H1 (cell line): ENCODE measurements at regions not wholly inside any gene's neighbourhood (a gene's known extent, or its start where the extent isn't known, plus 50 kb on each side); places are given as distances from the start of the nearest gene placed in this dataset.

Experiments used
- CTCF ChIA-PET: fragments of 300-600 bp; sonication (Branson Sonifier 250); formaldehyde crosslinking; loops from one replicate; lab custom pipeline; 2021; ENCODE audit not compliant: partially characterized antibody; lab: Charles Lee
- POLR2A ChIA-PET: fragments of 300-600 bp; sonication (Branson Sonifier 250); formaldehyde crosslinking; loops from one replicate; lab custom pipeline; 2021; ENCODE audit warnings: inconsistent platforms; ENCODE audit not compliant: partially characterized antibody; lab: Charles Lee
- DNase-seq, 2 experiments: peaks; one replicate each; pipeline versions ENCODE4 v3.0.0 to v3.0.0-alpha.2; 2010 to 2022; ENCODE audit warnings: low spot score in 2 of 2, low read depth in 1 of 2, mixed read lengths in 1 of 2
- FAIRE-seq: peaks from 2 replicates; lab custom pipeline; 2011; peaks lifted over from hg19 to GRCh38; lab: Jason Lieb, UNC
- H2AFZ ChIP-seq: 2 replicates; pipeline ENCODE4 v1.8.1; 2012; ENCODE audit warnings: low read length, inconsistent platforms
- H2AK5ac ChIP-seq: 2 replicates; pipeline ENCODE4 v1.6.1; 2013; ENCODE audit warnings: low read depth, low read length
- H2BK120ac ChIP-seq: replicated peaks from 2 replicates; pipeline ENCODE3; 2013; ENCODE audit warnings: low read depth, low read length, inconsistent platforms
- H2BK12ac ChIP-seq: 2 replicates; pipeline ENCODE4 v1.6.1; 2013; ENCODE audit warnings: low read depth, low read length
- H2BK15ac ChIP-seq: 2 replicates; pipeline ENCODE4 v1.6.1; 2013; ENCODE audit warnings: low read length
- H2BK20ac ChIP-seq: 2 replicates; pipeline ENCODE4 v1.6.1; 2013; ENCODE audit warnings: low read length
- H2BK5ac ChIP-seq: 2 replicates; pipeline ENCODE4 v1.6.1; 2013; ENCODE audit warnings: low read depth, low read length
- H3K14ac ChIP-seq: 2 replicates; pipeline ENCODE4 v1.6.1; 2013; ENCODE audit warnings: inconsistent platforms; ENCODE audit not compliant: insufficient read length
- H3K18ac ChIP-seq: 2 replicates; pipeline ENCODE4 v1.6.1; 2013; ENCODE audit warnings: low read length; ENCODE audit errors: extremely low read depth
- H3K23ac ChIP-seq: 2 replicates; pipeline ENCODE4 v1.6.1; 2013; ENCODE audit warnings: inconsistent platforms; ENCODE audit not compliant: insufficient read length
- H3K23me2 ChIP-seq: 2 replicates; pipeline ENCODE4 v1.6.1; 2013; ENCODE audit warnings: low read depth, low read length
- H3K27ac ChIP-seq: 2 replicates; pipeline ENCODE4 v1.6.1; 2011; ENCODE audit warnings: low read depth, low read length, inconsistent platforms
- H3K27me3 ChIP-seq, 4 experiments: replicated peaks in 1 of 4; 1 replicate in 1 of 4; 2 replicates in 3 of 4; pipeline versions ENCODE4 v1.6.1 to v1.8.1; 2011 to 2013; ENCODE audit warnings: low read length in 3 of 4, mild to moderate bottlenecking in 3 of 4, inconsistent platforms in 2 of 4, mixed read lengths in 2 of 4, moderate library complexity in 1 of 4; ENCODE audit not compliant: control insufficient read depth in 3 of 4, insufficient read depth in 3 of 4; ENCODE audit errors: extremely low read depth in 1 of 4
- H3K36me3 ChIP-seq, 4 experiments: 2 replicates each; pipeline versions ENCODE4 v1.6.1 to v1.8.1; 2011 to 2013; ENCODE audit warnings: mild to moderate bottlenecking in 4 of 4, low read length in 3 of 4, moderate library complexity in 2 of 4, control low read depth in 1 of 4, inconsistent platforms in 1 of 4; ENCODE audit not compliant: insufficient read depth in 4 of 4, control insufficient read depth in 2 of 4
- H3K4ac ChIP-seq: replicated peaks from 2 replicates; pipeline ENCODE3; 2013; ENCODE audit warnings: low read length, low read depth, mixed read lengths, inconsistent platforms; ENCODE audit not compliant: insufficient read length
- H3K4me1 ChIP-seq, 4 experiments: replicated peaks in 1 of 4; 1 replicate in 1 of 4; 2 replicates in 3 of 4; pipeline versions ENCODE4 v1.6.1 to v1.8.1; 2011 to 2013; ENCODE audit warnings: low read length in 3 of 4, inconsistent platforms in 2 of 4, mixed read lengths in 1 of 4; ENCODE audit not compliant: insufficient read depth in 4 of 4, control insufficient read depth in 3 of 4
- H3K4me2 ChIP-seq, 2 experiments: 2 replicates each; pipeline versions ENCODE4 v1.6.1 to v1.8.1; 2011 to 2013; ENCODE audit warnings: low read depth in 2 of 2, low read length in 2 of 2, control low read depth in 1 of 2, inconsistent platforms in 1 of 2, mild to moderate bottlenecking in 1 of 2; ENCODE audit not compliant: insufficient read depth in 1 of 2
- H3K4me3 ChIP-seq, 4 experiments: fragments of 200-600, 300-600 bp in 1 of 4; sonication (generic), shearing (Covaris generic), sonication (Bioruptor Twin) in 1 of 4; 2 replicates each; pipeline versions ENCODE4 v1.5.1 to v1.8.1; 2011 to 2016; ENCODE audit warnings: low read length in 4 of 4, low read depth in 3 of 4, control low read depth in 2 of 4, inconsistent platforms in 2 of 4, mild to moderate bottlenecking in 2 of 4, mixed read lengths in 1 of 4, moderate library complexity in 1 of 4; ENCODE audit not compliant: insufficient read depth in 2 of 4; ENCODE audit errors: extremely low read depth in 1 of 4
- H3K56ac ChIP-seq: replicated peaks from 2 replicates; pipeline ENCODE3; 2013; ENCODE audit warnings: low read depth, mild to moderate bottlenecking, mixed read lengths, low read length, inconsistent platforms; ENCODE audit not compliant: insufficient read length
- H3K79me1 ChIP-seq: 2 replicates; pipeline ENCODE4 v1.6.1; 2013; ENCODE audit warnings: low read depth, low read length, control low read depth
- H3K79me2 ChIP-seq, 2 experiments: 2 replicates each; pipeline versions ENCODE4 v1.6.1 to v1.8.1; 2012 to 2013; ENCODE audit warnings: low read length in 2 of 2, mild to moderate bottlenecking in 2 of 2, inconsistent platforms in 1 of 2; ENCODE audit not compliant: insufficient read depth in 2 of 2, control insufficient read depth in 1 of 2
- H3K9ac ChIP-seq, 4 experiments: replicated peaks in 1 of 4; 1 replicate in 1 of 4; 2 replicates in 3 of 4; pipeline versions ENCODE4 v1.6.1 to v1.8.1; 2011 to 2013; ENCODE audit warnings: low read depth in 3 of 4, low read length in 3 of 4, control low read depth in 2 of 4, mild to moderate bottlenecking in 2 of 4, moderate library complexity in 2 of 4, inconsistent platforms in 1 of 4; ENCODE audit errors: extremely low read depth in 1 of 4
- H3K9me3 ChIP-seq, 2 experiments: 2 replicates each; pipeline versions ENCODE4 v1.6.1 to v1.8.1; 2012 to 2013; ENCODE audit warnings: mild to moderate bottlenecking in 2 of 2, moderate library complexity in 2 of 2, control low read depth in 1 of 2, inconsistent platforms in 1 of 2, low read depth in 1 of 2, low read length in 1 of 2, mixed read lengths in 1 of 2; ENCODE audit not compliant: insufficient read depth in 2 of 2
- H4K20me1 ChIP-seq, 2 experiments: replicated peaks in 1 of 2; 2 replicates each; pipeline versions ENCODE3 to v1.8.1; 2011 to 2013; ENCODE audit warnings: inconsistent platforms in 2 of 2, low read length in 2 of 2, mild to moderate bottlenecking in 1 of 2; ENCODE audit not compliant: insufficient read depth in 2 of 2, control insufficient read depth in 1 of 2
- H4K5ac ChIP-seq: 2 replicates; pipeline ENCODE4 v1.6.1; 2013; ENCODE audit warnings: low read length, low read depth, mixed read lengths, inconsistent platforms; ENCODE audit not compliant: insufficient read length
- H4K8ac ChIP-seq: 2 replicates; pipeline ENCODE4 v1.8.0; 2013; ENCODE audit warnings: mild to moderate bottlenecking, moderate library complexity, low read length, inconsistent platforms; ENCODE audit not compliant: insufficient read depth; ENCODE audit errors: extremely low read depth
- H4K91ac ChIP-seq: replicated peaks from 2 replicates; pipeline ENCODE3; 2013; ENCODE audit warnings: low read length, mixed read lengths, inconsistent platforms; ENCODE audit not compliant: insufficient read length
- EGR1 ChIP-seq: IDR thresholded peaks from 2 replicates; pipeline ENCODE4 v1.6.1; 2011; ENCODE audit warnings: low read depth, low read length, borderline replicate concordance
- EZH2 ChIP-seq: fragments of 200-600 bp; sonication (generic); IDR thresholded peaks from 2 replicates; pipeline ENCODE4 v1.7.1; 2012; ENCODE audit warnings: low read depth, mild to moderate bottlenecking, moderate library complexity, low read length, inconsistent platforms; ENCODE audit not compliant: severe bottlenecking
- KDM4A ChIP-seq: IDR thresholded peaks from one replicate; pipeline ENCODE4 v1.7.1; 2012; ENCODE audit warnings: low read depth, mild to moderate bottlenecking, moderate library complexity, low read length, inconsistent platforms; ENCODE audit not compliant: severe bottlenecking
- POLR2A ChIP-seq, 2 experiments: IDR thresholded peaks; 1 replicate in 1 of 2; 2 replicates in 1 of 2; pipeline ENCODE4 v1.6.1; 2011; ENCODE audit warnings: low read depth in 2 of 2, low read length in 2 of 2, mild to moderate bottlenecking in 2 of 2; ENCODE audit errors: control extremely low read depth in 1 of 2
- TAF7 ChIP-seq: optimal IDR thresholded peaks from 2 replicates; pipeline ENCODE3; 2011; ENCODE audit warnings: low read depth, mild to moderate bottlenecking, inconsistent platforms, low read length, moderate library complexity, borderline replicate concordance
- WGBS, 2 experiments: shearing (Covaris generic) in 1 of 2; methylation state at CpG; one replicate each; pipeline versions ENCODE4 v1.1.6 to v1.1.7; 2013 to 2015; ENCODE audit warnings: low lambda C conversion rate in 2 of 2, mixed read lengths in 2 of 2, inconsistent platforms in 1 of 2, low coverage in 1 of 2, missing lambda C conversion rate in 1 of 2; ENCODE audit not compliant: insufficient replicate concordance in 2 of 2, insufficient coverage in 1 of 2, insufficient read length in 1 of 2; ENCODE audit errors: extremely low coverage in 1 of 2, missing lambda C conversion rate in 1 of 2; 5-methylcytosine and 5-hydroxymethylcytosine counted together

DNA sequence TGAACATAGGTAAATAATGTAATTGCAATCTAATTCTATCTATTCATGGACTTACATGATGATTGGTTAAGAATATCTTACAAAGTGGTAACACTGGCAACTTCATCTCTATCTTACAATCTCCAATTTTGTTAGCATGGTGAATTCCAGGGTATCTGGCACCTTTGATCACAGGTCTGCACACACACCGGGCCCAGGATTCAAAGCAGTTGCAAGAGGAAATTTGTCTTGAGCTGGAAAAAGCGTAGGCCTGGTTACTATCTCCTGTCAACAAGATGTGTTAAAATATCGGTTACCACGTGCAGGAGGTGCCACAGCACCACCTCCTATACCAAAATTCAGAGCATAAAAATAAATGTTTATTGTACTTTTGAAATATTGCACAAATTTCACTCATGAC lies 2428.4 kb downstream of the PCDH9 start (continued):
- no peak for TF ChIP-seq EZH2

DNA sequence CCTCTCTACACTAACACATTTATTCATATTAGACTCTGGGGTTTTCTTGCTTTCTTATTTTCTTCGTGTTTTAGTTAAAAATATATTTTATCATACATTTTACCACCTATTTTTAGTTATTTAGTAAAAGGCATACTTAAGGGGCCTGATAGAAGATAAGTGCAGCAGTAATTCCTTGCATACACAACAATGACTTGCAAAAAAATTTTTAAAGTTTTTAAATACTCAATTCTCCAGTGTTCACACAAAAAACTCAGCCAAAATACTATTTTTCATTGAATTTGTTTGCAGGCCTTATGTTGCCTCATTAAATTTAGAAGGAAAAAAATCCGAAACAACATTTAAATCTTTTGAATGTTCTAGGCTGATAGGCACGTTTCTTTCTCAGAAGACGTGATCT lies 2431.7 kb downstream of the PCDH9 start:
- H2BK120ac ChIP-seq, result no peak overlapping the region
- H3K56ac ChIP-seq, result no peak overlapping the region
- H3K79me1 ChIP-seq, result no peaks in the 10 kb centered on the region
- POLR2A ChIA-PET, result no interaction called here
- CTCF ChIA-PET, result no interaction called here
- no peaks in the 10 kb centered on the region for H3K36me3 ChIP-seq
- H3K4me2 ChIP-seq, result no peak overlapping the region
- H3K4me3 ChIP-seq, result no peak overlapping the region
- H2BK5ac ChIP-seq, result no peak overlapping the region
- H2AK5ac ChIP-seq, result no peak overlapping the region
- no peaks in the 10 kb centered on the region for H3K23me2 ChIP-seq
- TF ChIP-seq EGR1 (no peak), TAF7 (no peak), POLR2A (IDR thresholded peaks at IDR 0.05; ENCODE audit: control extremely low read depth in 1 of 2, low read depth in 2 of 2, low read length in 2 of 2) (no peak), KDM4A (no peak)
- H2BK20ac ChIP-seq, result no peak overlapping the region
- no peak overlapping the region for H2AFZ ChIP-seq
- H3K4ac ChIP-seq, result no peak overlapping the region
- H4K5ac ChIP-seq, result no peak overlapping the region
- H4K91ac ChIP-seq, result no peak overlapping the region
- no peaks in the 10 kb centered on the region for H3K27me3 ChIP-seq
- no peak overlapping the region for H3K23ac ChIP-seq
- no peaks in the 10 kb centered on the region for H4K20me1 ChIP-seq
- H3K4me1 ChIP-seq, result no peaks in the 10 kb centered on the region
- H3K18ac ChIP-seq, result no peak overlapping the region
- FAIRE-seq (no peak), DNase-seq (no peak)
- H4K8ac ChIP-seq, result no peak overlapping the region
- no peak overlapping the region for H3K9ac ChIP-seq
- no peaks in the 10 kb centered on the region for H3K9me3 ChIP-seq
- H3K79me2 ChIP-seq, result no peaks in the 10 kb centered on the region
- no peak overlapping the region for H2BK12ac ChIP-seq
- 91% methylated on average over 4 of the region's 4 CpGs; no CpG with 5 or more reads in 1 of the 2 experiments for WGBS, 2 experiments
- H3K14ac ChIP-seq, result no peak overlapping the region
- no peak overlapping the region for H3K27ac ChIP-seq
- H2BK15ac ChIP-seq, result no peak overlapping the region
